Loucy (cell line): ENCODE measurements at regions not wholly inside any gene's neighbourhood (a gene's known extent, or its start where the extent isn't known, plus 50 kb on each side); places are given as distances from the start of the nearest gene placed in this dataset.

Experiments
- CTCF ChIP-seq: fragments of 200-600 bp; sonication (generic); conservative IDR thresholded peaks from 2 replicates; pipeline ENCODE4 v1.5.1; 2014; ENCODE audit warnings: mild to moderate bottlenecking, antibody characterized with exemption, low read length
- EZH2phosphoT487 ChIP-seq: fragments of 200-600 bp; IDR thresholded peaks from 2 replicates; pipeline ENCODE4 v1.6.1; 2018; ENCODE audit warnings: antibody characterized with exemption, mild to moderate bottlenecking, moderate library complexity, borderline replicate concordance

- TF ChIP-seq CTCF (no peak), EZH2phosphoT487 (no peak)
These were observed 515.9 kb downstream of the CD83 start for GRCh38 chr6:14633479-14633878.
